OCI-LY7 (cell line): ENCODE measurements at regions not wholly inside any gene's neighbourhood (a gene's known extent, or its start where the extent isn't known, plus 50 kb on each side); places are given as distances from the start of the nearest gene placed in this dataset.

Source experiments
- EZH2phosphoT487 ChIP-seq: fragments of 200-600 bp; sonication (generic); IDR thresholded peaks from 2 replicates; pipeline ENCODE4 v1.6.1; 2018; ENCODE audit warnings: low read depth, borderline replicate concordance, mild to moderate bottlenecking, mixed run types, antibody characterized with exemption, low read length, moderate library complexity, mixed read lengths
- TF ChIP-seq, protein P1 (sequence below): fragments of 200-600 bp; sonication (generic); conservative IDR thresholded peaks from 2 replicates; pipeline ENCODE4 v1.5.1; 2014; ENCODE audit warnings: mild to moderate bottlenecking, antibody characterized with exemption, low read length, moderate library complexity, mixed read lengths

DNA sequence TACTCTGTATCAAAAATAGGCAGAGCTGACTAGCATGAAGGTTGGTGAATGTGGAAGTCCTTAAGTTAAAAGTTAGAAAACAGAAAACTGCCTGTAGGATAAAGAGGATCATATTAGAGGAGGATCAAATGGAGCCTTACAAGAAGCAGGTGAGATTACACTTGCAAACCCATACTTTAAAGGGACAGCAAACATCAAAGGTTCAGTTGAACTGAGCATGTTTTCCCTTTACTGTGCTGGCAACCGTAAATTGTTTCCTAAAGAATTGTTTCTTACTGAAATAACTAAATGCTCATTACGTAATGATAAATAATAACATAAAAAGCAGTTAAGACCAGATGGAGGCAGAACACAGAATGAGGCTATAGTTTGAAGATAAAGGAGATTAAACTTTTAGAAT lies 465.3 kb upstream of the FTMT start:
- TF ChIP-seq, protein P1, sequence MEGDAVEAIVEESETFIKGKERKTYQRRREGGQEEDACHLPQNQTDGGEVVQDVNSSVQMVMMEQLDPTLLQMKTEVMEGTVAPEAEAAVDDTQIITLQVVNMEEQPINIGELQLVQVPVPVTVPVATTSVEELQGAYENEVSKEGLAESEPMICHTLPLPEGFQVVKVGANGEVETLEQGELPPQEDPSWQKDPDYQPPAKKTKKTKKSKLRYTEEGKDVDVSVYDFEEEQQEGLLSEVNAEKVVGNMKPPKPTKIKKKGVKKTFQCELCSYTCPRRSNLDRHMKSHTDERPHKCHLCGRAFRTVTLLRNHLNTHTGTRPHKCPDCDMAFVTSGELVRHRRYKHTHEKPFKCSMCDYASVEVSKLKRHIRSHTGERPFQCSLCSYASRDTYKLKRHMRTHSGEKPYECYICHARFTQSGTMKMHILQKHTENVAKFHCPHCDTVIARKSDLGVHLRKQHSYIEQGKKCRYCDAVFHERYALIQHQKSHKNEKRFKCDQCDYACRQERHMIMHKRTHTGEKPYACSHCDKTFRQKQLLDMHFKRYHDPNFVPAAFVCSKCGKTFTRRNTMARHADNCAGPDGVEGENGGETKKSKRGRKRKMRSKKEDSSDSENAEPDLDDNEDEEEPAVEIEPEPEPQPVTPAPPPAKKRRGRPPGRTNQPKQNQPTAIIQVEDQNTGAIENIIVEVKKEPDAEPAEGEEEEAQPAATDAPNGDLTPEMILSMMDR: no peak
- no peak for TF ChIP-seq EZH2phosphoT487
